ENCODE measurements at regions not wholly inside any gene's neighbourhood (a gene's known extent, or its start where the extent isn't known, plus 50 kb on each side); places are given as distances from the start of the nearest gene placed in this dataset.
"Not testable (repeated sequence)": the region's sequence is repeated elsewhere in the genome, so short reads cannot be mapped to it uniquely, and the experiment has no call there.

DNA sequence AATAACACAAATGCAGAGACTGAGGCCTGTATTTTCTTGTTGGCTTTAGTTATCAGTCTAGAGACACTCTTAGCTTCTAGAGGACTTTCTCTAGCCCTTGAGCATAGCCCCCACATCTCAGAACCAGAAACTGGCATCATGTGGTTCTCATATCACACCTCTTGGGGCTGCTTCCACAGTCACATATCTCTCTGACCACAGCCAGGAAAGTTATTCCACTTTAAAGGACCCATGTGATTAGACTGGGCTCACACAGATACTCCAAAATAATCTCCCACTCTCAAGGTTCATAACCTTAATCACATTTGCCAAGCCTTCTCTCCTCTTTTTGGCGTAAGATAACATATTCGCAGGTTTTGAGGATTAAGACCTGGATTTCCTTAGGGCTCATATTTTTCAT, 846.9 kb upstream of the MIR17HG start:
- no peak for DNase-seq

DNA sequence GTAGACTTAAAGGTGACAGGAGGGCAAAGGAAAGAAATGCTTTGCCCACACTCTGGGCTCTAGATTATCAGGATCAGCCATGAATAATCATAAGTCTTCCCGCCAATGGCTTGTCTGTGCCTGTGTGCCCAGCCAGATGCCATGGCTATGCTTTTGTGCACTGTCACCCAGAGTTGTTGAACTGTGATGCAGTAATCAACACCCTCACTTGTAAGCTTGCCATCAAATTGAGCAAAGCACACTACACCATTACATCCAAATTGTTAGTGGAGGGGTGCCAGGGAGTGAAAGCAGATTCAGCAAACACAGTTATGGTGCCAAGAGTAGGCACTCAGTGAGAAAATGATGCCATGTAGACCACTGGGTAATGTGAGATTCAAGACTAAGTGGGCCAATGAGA, 845.3 kb upstream of the MIR17HG start:
- DNase-seq, result no peak

DNA sequence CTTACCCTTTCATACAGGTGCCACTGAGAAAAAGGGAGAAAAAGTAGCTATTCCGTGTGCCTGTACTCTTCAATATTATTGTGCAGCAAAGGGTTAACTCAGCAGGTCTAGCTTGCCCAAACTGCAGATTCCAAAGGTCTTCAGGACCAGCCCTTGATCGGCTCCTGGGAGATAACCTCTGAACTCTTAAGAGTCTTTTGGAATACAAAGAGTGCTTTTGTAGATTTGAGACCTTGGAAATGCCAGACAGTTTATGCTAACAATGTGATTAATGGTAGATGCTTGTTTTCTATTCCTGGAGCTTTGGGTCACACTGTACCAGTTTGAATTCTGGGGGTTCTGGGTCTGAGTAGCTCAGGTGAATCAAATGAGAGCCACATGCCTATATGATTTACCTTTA, 844.7 kb upstream of the MIR17HG start:
- DNase-seq, result no peak

DNA sequence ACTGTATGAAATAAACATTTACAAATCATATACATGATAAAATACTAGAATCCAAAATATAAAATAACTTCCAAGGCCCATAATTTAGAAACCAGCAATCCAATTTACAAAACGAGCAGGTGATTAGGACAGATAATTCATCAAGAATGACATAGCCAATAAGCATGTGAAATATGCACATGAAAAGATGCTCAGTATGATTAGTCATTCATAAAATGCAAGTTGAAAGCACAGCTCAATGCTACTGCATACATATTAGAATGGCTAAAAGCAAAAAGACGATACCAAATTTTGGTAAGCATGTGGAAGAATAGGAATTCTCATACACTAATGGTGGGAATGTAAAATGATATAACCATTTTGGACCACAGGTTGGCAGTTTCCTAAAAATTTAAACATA, 837.2 kb upstream of the MIR17HG start:
- DNase-seq, result no peak

- no peak for DNase-seq
Measured at GRCh38 chr13:90511903-90512302, 835.6 kb upstream of the MIR17HG start.

DNA sequence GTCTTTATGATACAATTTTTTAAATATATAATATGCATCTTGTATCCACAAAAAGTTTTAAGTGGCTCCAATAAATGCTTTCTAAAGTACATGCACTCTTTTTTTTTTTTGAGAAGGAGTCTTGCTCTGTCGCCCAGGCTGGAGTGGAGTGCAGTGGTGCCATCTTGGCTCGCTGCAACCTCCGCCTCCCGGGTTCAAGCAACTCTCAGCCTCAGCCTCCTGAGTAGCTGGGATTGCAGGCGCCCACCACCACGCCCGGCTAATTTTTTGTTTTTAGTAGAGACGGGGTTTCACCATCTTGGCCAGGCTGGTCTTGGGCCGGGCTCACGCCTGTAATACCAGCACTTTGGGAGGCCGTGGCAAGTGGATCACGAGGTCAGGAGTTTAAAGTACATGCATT, 832.8 kb upstream of the MIR17HG start:
- not testable (repeated sequence) for DNase-seq

DNA sequence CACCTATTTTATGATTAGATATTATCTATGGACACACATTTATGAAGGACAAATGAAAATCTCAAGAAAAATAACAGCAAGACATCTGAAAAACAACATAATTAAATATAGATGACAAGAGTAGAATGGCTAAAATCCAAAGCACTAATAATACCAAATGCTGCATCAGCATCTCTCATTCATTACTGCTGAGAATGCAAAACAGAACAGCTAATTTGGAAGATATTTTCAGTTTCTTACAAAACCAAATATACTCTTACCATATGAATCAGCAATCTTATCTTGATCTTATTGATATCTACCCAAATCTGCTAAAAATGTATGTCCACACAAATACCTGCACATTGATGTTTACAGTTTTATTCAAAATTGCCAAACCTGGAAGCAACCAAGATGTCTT, 829.1 kb upstream of the MIR17HG start:
- DNase-seq, result no peak

DNA sequence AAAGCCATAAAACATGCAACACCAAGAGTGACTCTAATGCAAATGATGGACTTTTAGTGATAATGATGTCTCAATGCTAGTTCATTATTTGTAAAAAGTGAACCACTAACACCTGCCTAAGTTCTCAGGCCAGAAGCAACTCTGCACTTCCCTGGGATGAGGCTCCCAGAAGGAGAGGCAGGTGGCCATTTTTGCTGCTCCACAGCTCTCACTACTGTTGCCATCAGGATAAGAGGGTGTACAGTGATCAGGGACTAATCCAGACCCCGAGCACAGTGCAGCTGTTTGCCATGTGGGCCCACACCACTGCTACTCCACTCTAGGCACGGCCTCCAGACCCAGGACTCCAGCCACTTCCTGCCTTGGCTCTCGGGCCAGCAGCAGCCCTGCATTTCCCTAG, 828.3 kb upstream of the MIR17HG start:
- DNase-seq, result no peak

DNA sequence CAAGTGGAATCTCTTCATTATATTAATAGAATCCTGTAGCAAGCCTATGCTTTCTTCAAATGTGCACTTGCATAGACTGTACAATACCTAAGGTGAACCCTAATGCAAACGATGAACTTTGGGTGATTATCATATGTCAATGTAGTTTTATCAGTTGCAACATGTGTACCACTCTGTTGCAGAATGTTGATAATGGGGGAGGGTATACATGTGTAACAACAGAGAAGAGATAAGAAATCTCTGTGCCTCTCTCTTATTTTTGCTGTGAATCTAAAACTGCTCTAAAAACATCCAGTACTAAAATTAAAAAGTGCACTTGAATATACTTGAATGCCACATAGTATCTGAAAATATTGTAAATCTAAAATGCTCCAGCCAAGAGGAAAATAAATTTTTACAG, 820.8 kb upstream of the MIR17HG start:
- DNase-seq, result no peak

DNA sequence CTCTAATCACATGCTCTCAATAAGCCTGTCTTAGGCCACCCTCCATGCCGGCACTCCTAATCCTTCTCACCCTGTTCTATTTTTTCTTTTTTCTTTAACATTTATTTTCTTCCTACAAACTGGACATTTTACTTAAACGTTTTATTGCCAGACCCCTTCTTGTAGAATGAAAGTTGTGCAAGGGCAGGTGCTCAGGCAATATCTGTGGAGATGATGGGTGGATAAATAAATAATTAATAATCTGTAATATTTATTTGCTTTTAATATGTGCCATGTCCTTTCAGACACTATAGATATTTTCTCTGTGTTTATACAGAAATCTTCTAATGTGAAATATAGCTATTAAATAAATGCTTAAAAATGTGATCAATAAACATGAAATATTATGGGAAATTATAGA, 815.7 kb upstream of the MIR17HG start:
- DNase-seq, result no peak

DNA sequence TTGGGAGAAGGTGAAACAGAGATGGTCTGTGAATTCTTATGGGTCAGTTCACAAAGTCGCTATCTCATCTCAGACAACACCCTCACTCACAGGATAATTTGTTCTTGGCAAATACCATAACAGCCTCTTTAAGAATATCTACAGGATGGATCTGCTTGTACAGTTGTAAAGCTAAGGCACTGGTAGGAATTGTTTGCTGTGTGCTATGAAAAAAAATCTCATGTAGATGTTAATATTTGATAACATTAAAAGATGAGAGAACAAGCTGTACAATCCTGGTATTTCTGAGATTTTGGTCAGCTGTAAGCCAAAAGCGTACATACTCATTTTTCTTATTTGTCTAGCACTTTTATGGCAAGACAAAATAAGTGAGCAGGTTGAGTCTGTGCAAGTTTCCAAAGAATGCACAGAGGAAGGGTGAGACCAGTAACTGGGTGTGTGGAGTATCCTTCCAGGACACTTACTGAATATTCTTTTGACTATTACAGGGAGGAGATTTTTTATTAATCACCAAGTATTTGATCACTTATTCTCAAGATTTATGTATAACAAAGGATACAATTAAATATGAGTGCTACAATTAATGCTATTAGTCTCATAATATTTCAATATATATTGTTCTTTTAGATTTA, 814.5 kb upstream of the MIR17HG start:
- DNase-seq, result no peak

DNA sequence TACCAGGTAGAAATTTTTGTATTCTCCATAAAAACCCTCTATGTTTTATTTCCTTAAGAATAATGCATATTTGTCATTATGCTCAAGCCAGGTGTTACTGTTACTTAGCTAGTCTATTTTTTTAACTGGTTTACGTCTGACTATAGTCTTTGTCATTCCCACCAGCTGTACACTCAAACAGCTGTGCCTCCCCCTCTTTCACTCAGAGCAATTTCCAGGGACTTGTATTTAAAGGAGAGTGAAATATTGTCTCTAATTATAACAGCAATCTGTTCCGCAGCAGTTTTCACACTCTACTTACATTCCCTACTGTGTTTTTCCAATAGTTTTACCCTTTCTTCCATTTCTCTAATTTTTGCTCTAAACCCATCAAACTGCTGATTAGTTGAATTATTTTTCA, 813.6 kb upstream of the MIR17HG start:
- DNase-seq, result no peak

GRCh38 chr13:90534617-90535370, 812.7 kb upstream of the MIR17HG start:
- DNase-seq, result no peak

DNA sequence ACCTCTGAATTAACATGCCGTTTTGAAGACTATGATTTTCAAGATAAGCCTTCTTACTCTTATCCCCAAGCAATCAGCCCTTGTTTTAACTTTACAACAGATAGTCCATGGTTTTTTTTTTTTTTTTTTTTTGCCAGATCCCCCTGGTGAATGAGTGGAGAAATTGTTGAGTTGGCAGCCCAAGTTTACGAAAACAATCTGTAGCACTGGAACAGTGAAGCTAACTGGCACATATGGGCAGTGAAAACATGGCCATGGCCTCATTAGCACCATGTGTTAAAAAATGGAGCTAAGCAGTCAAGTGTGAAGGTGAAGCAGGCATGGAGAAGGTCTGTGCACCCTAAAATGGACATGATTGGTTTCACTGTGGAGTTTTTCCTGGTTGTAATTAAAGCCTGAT, 812.1 kb upstream of the MIR17HG start:
- DNase-seq, result no peak

DNA sequence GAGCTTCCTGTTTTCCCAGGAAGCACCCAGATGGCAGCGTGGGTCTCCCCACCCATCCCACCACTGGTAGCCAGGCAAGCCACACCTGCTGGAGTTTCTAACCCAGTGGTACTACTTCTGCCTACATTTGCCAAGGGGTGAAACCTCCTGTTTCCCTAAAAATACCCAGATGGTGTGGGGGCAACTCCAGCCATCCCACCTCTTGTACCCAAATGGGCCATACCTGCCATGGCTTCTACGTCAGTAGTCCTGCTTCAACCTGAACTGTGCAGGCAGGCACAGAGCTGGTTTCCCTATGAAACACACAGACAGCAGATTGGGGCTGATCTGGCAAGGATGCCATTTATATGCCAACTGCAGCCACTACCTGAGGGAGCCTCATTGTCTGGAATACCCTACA, 809.4 kb upstream of the MIR17HG start:
- no peak for DNase-seq

DNA sequence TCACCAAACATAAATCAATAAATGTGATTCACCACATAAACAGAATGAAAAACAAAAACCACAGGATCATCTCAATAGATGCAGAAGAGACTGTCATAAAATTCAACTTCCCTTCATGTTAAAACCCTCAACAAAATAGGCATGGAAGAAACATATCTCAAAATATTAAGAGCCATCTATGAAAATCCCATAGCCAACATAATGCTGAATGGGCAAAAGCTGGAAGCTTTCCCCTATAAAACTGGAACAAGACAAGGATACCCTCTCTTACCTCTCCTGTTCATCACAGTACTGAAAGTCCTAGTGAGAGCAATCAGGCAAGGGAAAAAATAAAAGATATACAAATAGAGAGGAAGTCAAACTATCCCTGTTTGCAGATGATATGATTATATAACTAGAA, 806.1 kb upstream of the MIR17HG start:
- DNase-seq, result no peak

DNA sequence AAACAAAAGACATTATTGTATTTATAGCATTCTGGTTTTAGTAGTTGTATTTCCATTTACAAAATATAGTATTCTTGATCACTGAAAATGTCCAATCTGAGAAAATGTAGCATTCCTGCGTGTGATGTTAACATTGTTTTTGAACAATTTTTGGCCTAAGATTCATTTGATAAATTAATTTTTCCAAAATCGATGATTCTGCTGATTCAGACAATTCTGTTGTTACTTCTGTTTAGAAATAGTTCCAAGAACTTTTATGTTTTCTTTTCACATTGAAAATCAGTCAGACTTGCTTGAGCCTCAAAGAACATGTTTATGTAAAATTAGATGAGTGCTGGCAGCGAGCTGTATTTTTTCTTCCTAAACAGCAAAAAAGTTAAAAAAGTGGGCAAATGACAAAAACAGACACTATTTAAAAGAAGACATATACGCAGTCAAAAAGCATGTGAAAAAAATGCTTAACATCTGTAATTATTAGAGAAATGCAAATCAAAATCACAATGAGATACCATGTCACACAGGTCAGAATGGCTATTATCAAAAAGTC, 804.5 kb upstream of the MIR17HG start:
- DNase-seq, result no peak

DNA sequence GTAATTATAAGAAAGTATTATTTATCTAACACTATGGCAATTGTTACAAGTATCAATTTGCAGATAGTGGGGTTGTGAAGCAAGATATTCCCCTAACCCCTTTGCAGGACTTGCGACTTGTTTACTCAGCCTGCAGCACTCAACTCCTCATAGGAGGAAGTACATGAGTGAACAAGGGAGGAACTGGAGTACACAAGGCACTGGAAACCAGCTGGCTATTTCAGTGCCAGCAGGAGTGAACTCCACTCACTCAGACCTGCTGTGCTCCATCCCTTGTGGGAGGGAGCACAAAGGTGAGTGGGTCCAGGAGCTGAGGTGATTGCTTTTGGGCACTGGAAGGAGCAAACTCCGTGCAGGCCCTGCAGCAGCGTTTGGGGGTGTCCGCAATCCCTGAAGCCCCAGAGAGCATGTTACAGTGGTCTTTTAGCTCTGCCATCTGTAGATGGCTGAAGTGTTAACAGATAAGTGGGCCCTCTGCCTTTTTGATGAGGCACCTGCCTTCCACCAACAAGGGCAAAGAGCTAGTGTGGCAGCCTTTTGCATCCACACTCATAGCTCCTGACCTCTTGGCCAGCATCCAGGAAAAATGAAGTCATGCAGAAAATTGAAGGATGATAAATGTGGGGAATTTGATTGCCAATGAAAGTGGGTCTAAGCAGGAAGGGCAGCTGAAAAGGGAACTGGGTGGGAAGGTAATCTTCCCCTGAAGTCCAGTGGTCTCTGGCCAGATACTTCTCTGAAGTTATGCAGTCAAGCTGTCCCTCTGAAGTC, 802.2 kb upstream of the MIR17HG start:
- no peak for DNase-seq

GRCh38 chr13:90547272-90547790, 800.2 kb upstream of the MIR17HG start:
- no peak for DNase-seq

DNA sequence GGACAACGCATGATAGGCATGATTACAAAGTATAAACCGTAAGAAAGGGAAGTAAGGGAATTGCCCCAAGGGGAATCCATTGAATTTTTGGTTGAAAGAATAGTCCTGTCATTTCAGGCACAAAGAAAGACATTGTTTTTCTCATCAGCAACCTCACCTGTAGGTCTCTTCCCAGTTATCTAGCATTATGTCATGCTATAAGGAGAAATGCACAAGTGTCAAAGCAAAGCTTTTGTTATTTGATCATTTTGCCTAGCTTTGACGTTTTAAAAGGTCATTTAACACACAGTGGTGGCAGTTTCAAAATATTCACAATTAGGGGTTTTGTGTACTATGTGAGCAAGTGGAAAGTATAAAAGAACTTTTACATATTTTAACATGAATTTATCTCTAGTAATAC, 796.2 kb upstream of the MIR17HG start:
- no peak for DNase-seq

DNA sequence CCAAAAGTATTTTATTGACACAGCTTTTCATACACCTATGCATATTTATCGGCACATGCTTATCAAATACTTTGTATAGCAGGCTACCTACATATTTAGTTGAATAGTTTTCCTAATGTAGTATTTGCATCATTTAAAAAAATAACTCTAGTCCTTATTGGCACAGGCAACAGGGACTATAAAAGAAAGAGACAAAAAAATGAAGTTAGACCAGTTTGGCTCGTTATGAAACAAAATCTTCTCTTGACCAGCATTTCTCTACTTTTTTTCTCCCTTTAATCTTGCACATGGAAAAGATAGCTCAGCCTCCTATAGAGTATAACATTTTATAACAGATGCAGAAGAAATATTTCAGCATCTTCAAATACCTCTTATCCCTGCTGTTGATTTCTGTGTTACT, 794.8 kb upstream of the MIR17HG start:
- DNase-seq, result no peak

GRCh38 chr13:90553159-90553558, 794.3 kb upstream of the MIR17HG start:
- DNase-seq, result no peak

Data from hypothalamus (tissue), 51 donors.